Lung (tissue), 11 donors: ENCODE measurements at regions not wholly inside any gene's neighbourhood (a gene's known extent, or its start where the extent isn't known, plus 50 kb on each side); places are given as distances from the start of the nearest gene placed in this dataset.
A peak's percentile ranks its signal among the peaks of the same experiment; 100 is the strongest.
"Not testable (repeated sequence)": the region's sequence is repeated elsewhere in the genome, so short reads cannot be mapped to it uniquely, and the experiment has no call there.

Experiments
- ATAC-seq: fragments of 200-7000 bp; cut with Tn5 transposase; one replicate; pipeline ENCODE4 v1.9.1; 2020; ENCODE audit warnings: moderate number of reproducible peaks; ENCODE audit not compliant: insufficient read depth, low FRiP score
- DNase-seq, 3 donors: peaks; one replicate each; pipeline ENCODE4 v3.0.0-alpha.2; 2013 to 2017
- H3K27ac ChIP-seq, 2 donors: one replicate each; pipeline ENCODE4 v1.5.1; 2013; ENCODE audit warnings: mild to moderate bottlenecking in 2 of 2, moderate library complexity in 2 of 2, control low read depth in 1 of 2, inconsistent platforms in 1 of 2, low read depth in 1 of 2, low read length in 1 of 2
- H3K27me3 ChIP-seq, 3 donors: one replicate each; pipeline ENCODE4 v1.5.1; 2013; ENCODE audit warnings: low read length in 2 of 3; ENCODE audit not compliant: control insufficient read depth in 3 of 3, insufficient read depth in 3 of 3
- H3K36me3 ChIP-seq, 4 donors: one replicate each; pipeline ENCODE4 v1.5.1; 2013; ENCODE audit warnings: low read length in 4 of 4, mild to moderate bottlenecking in 1 of 4, moderate library complexity in 1 of 4; ENCODE audit not compliant: control insufficient read depth in 4 of 4, insufficient read depth in 4 of 4
- H3K4me1 ChIP-seq, 5 donors: one replicate each; pipeline ENCODE4 v1.5.1; 2013; ENCODE audit warnings: low read length in 5 of 5, mild to moderate bottlenecking in 2 of 5, moderate library complexity in 1 of 5; ENCODE audit not compliant: control insufficient read depth in 5 of 5, insufficient read depth in 5 of 5
- H3K4me3 ChIP-seq: one replicate; pipeline ENCODE4 v1.5.1; 2013; ENCODE audit warnings: mild to moderate bottlenecking, control low read depth, moderate library complexity
- H3K9ac ChIP-seq, 2 donors: one replicate each; pipeline ENCODE4 v1.5.1; 2013; ENCODE audit warnings: low read length in 2 of 2, control low read depth in 1 of 2; ENCODE audit not compliant: insufficient read depth in 1 of 2
- H3K9me3 ChIP-seq, 4 donors: one replicate each; pipeline ENCODE4 v1.5.1; 2013; ENCODE audit warnings: low read length in 3 of 4, mild to moderate bottlenecking in 1 of 4, moderate library complexity in 1 of 4; ENCODE audit not compliant: control insufficient read depth in 4 of 4, insufficient read depth in 3 of 4
- CTCF ChIP-seq: IDR thresholded peaks from 2 replicates; pipeline ENCODE4 v1.5.1; 2012; ENCODE audit warnings: mild to moderate bottlenecking; ENCODE audit errors: control extremely low read depth, extremely low read depth
- WGBS, 2 donors: extraction: QIAGEN DNeasy Blood & Tissue Kit; methylation state at CpG; one replicate each; pipeline ENCODE4 v1.1.7; 2013; 5-methylcytosine and 5-hydroxymethylcytosine counted together
- donor health status: control.
- donor health status: control.
- donor health status: Bipolar disorder and iron deficiency.
- donor health status: healthy.
- donor health status: DM: yes; HTN: yes; CAD: no.

GRCh38 chr7:91383053-91383904 is 119.0 kb downstream of the FZD1 start:
- no peak for TF ChIP-seq CTCF
- Histone ChIP-seq H3K9me3 (peaks cover 0 to 2% (median 0%) of the 10 kb centered on the region in 4 donors), H3K4me1 (peaks cover 0 to 25% (median 4%) of the 10 kb centered on the region in 5 donors), H3K36me3 (no peaks in the 10 kb centered on the region), H3K4me3 (no peak overlapping the region), H3K27ac (no peak overlapping the region), H3K9ac (no peak overlapping the region), H3K27me3 (no peaks in the 10 kb centered on the region)
- no peak for ATAC-seq
- peak; percentile 25 to 79 (median 71) for DNase-seq
- WGBS, 2 donors, result 81 to 88% methylated on average over 7 of the region's 7 CpGs

- H3K36me3 ChIP-seq, result no peaks in the 10 kb centered on the region
- no peak overlapping the region for H3K4me3 ChIP-seq
- peaks cover 0 to 2% (median 0%) of the 10 kb centered on the region in 4 donors for H3K9me3 ChIP-seq
- peaks cover 0 to 25% (median 4%) of the 10 kb centered on the region in 5 donors for H3K4me1 ChIP-seq
- TF ChIP-seq CTCF, result no peak
- no peaks in the 10 kb centered on the region for H3K27me3 ChIP-seq
- H3K9ac ChIP-seq, result no peak overlapping the region
- DNase-seq (no peak), ATAC-seq (no peak)
- no peak overlapping the region for H3K27ac ChIP-seq
Measured at GRCh38 chr7:91383905-91384274, 119.7 kb downstream of the FZD1 start.

GRCh38 chr7:91394757-91395156 is 130.5 kb downstream of the FZD1 start:
- not testable (repeated sequence) for H3K27me3 ChIP-seq

DNA sequence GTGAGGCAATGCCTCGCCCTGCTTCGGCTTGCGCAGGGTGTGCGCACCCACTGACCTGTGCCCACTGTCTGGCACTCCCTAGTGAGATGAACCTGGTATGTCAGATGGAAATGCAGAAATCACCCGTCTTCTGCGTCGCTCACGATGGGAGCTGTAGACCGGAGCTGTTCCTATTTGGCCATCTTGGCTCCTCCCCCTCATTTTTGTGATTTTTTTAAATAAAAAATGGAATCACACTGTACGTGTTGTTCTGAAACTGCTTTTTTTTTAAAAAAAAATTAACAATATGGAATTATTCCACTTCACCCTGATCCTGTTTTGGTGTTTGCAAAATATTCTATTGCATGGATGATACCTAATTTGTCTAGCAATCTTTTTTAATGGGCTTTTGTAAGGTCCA is 131.1 kb downstream of the FZD1 start:
- not testable (repeated sequence) for H3K27me3 ChIP-seq, H3K36me3 ChIP-seq, ATAC-seq, H3K9me3 ChIP-seq, H3K4me3 ChIP-seq, H3K9ac ChIP-seq, H3K4me1 ChIP-seq, H3K27ac ChIP-seq, DNase-seq
- 90 to 92% methylated on average over 10 of the region's 10 CpGs for WGBS, 2 donors

More at GRCh38 chr7:91394757-91395156, 130.5 kb downstream of the FZD1 start:
- ATAC-seq, H3K36me3 ChIP-seq, H3K4me1 ChIP-seq, DNase-seq, H3K9me3 ChIP-seq, H3K27ac ChIP-seq, H3K9ac ChIP-seq, H3K4me3 ChIP-seq: not testable (repeated sequence)
- 81 to 87% methylated on average over 3 to 7 of the region's 7 CpGs for WGBS, 2 donors
